ENCODE measurements at regions not wholly inside any gene's neighbourhood (a gene's known extent, or its start where the extent isn't known, plus 50 kb on each side); places are given as distances from the start of the nearest gene placed in this dataset.

GRCh38 chr6:40794586-40794985 is 207.4 kb upstream of the LRFN2 start:
- TF ChIP-seq CTCF (IDR thresholded peaks at IDR 0.05) (no peak), POLR2A (IDR thresholded peaks at IDR 0.05) (no peak)

All from testis (tissue), 2 donors.